ENCODE measurements at regions not wholly inside any gene's neighbourhood (a gene's known extent, or its start where the extent isn't known, plus 50 kb on each side); places are given as distances from the start of the nearest gene placed in this dataset.
"Not testable (repeated sequence)": the region's sequence is repeated elsewhere in the genome, so short reads cannot be mapped to it uniquely, and the experiment has no call there.

GRCh38 chr14:31911160-31911559 lies 165.9 kb upstream of the ARHGAP5 start:
- DNase-seq, result no peak

- no peak for DNase-seq
Measured at GRCh38 chr14:31913370-31913769, 163.7 kb upstream of the ARHGAP5 start.

- not testable (repeated sequence) for DNase-seq
Measured at GRCh38 chr14:31918289-31918688, 158.8 kb upstream of the ARHGAP5 start.

- no peak for DNase-seq
Measured at GRCh38 chr14:31920001-31920400, 157.1 kb upstream of the ARHGAP5 start.

- DNase-seq, result no peak
Measured at GRCh38 chr14:31920989-31921650, 156.0 kb upstream of the ARHGAP5 start.

- no peak for DNase-seq
Measured at GRCh38 chr14:31921721-31922120, 155.4 kb upstream of the ARHGAP5 start.

- DNase-seq, result peak; percentile 23
Measured at GRCh38 chr14:31926123-31926522, 151.0 kb upstream of the ARHGAP5 start.

GRCh38 chr14:31926652-31927347 lies 150.3 kb upstream of the ARHGAP5 start:
- no peak for DNase-seq

GRCh38 chr14:31927348-31927832 lies 149.7 kb upstream of the ARHGAP5 start:
- DNase-seq, result no peak

GRCh38 chr14:31930070-31930469 lies 147.0 kb upstream of the ARHGAP5 start:
- no peak for DNase-seq

GRCh38 chr14:31930493-31931240 lies 146.4 kb upstream of the ARHGAP5 start:
- no peak for DNase-seq

- no peak for DNase-seq
Measured at GRCh38 chr14:31932675-31933074, 144.4 kb upstream of the ARHGAP5 start.

- DNase-seq, result no peak
Measured at GRCh38 chr14:31933716-31934115, 143.4 kb upstream of the ARHGAP5 start.

- DNase-seq, result no peak
Measured at GRCh38 chr14:31934767-31935266, 142.3 kb upstream of the ARHGAP5 start.

GRCh38 chr14:31935391-31935790 lies 141.7 kb upstream of the ARHGAP5 start:
- DNase-seq, result no peak

GRCh38 chr14:31936115-31936514 lies 141.0 kb upstream of the ARHGAP5 start:
- no peak for DNase-seq

- DNase-seq, result peak; percentile 16
Measured at GRCh38 chr14:31937730-31938346, 139.3 kb upstream of the ARHGAP5 start.

GRCh38 chr14:31939934-31940333 lies 137.2 kb upstream of the ARHGAP5 start:
- DNase-seq, result no peak

GRCh38 chr14:31941487-31941886 lies 135.6 kb upstream of the ARHGAP5 start:
- no peak for DNase-seq

GRCh38 chr14:31942166-31942841 lies 134.8 kb upstream of the ARHGAP5 start:
- no peak for DNase-seq

GRCh38 chr14:31943217-31943799 lies 133.8 kb upstream of the ARHGAP5 start:
- DNase-seq, result no peak

- DNase-seq, result no peak
Measured at GRCh38 chr14:31943861-31944255, 133.2 kb upstream of the ARHGAP5 start.

Data from GDM1 (cell line).